NCI-H2029 treated with DMSO at 0.1 percent for 48 hours (cell line): ENCODE measurements at regions not wholly inside any gene's neighbourhood (a gene's known extent, or its start where the extent isn't known, plus 50 kb on each side); places are given as distances from the start of the nearest gene placed in this dataset.

ENCODE experiments used
- DNase-seq: peaks from one replicate; lab custom pipeline; 2025; lab: John Stamatoyannopoulos, UW

- no peak for DNase-seq
Measured at GRCh38 chr3:194804796-194805195, 119.1 kb downstream of the FAM43A start.

- no peak for DNase-seq
Measured at GRCh38 chr3:194805546-194805945, 119.9 kb downstream of the FAM43A start.

DNA sequence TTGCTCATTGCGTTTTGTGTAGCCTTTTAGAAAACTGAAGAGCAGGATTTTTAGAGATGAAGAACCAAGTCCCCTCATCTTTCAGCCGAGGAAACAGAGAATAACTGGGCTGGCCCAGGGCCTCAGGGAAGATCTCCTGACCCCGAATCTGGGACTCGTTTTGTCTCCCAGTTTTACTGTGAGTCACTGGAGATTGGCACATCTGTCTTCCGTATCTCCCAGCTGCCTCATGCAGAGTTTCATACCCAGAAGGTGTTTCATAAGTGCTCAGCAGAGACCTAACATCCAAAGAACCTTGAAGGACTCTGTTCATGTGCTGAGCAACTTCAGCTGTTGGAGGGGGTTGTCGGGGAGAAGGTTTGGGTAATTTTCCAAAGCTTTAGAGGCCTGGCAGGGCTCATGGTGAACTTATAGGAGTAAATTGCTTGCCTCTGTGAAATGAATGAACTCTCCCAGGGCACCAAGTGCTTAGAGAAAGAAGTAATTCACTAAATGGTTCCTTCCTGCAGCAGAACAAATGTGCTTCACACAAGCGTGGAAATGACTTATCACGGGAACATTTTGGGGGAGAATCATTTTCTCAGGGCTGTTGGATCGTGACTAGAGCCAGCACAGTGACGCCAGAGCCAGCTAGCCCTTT is 121.4 kb downstream of the FAM43A start:
- no peak for DNase-seq

DNA sequence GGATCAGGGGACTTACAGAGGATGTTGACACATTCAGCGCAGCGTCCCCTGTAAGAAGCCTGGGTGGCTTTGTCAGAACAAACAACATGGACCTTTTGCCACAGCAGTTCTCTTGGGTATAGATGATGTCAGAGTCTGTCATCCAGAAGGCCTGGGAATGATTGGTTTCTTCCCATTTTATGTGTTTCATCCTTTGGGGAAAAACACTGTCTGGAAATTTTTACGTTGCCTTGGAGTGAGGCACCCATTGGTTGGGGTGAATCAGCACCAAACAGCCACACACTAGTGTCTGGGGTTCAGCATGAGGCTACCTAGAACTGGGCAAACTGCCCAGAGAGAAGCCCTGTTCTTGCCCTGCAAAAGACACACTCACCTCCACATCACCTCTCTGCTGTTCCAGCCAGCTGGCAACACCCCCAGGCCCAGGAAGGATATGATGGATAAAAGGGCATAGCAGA is 123.0 kb downstream of the FAM43A start:
- DNase-seq, result no peak

- DNase-seq, result no peak
Measured at GRCh38 chr3:194809382-194809781, 123.7 kb downstream of the FAM43A start.

GRCh38 chr3:194810076-194810475 is 124.4 kb downstream of the FAM43A start:
- DNase-seq, result no peak

DNA sequence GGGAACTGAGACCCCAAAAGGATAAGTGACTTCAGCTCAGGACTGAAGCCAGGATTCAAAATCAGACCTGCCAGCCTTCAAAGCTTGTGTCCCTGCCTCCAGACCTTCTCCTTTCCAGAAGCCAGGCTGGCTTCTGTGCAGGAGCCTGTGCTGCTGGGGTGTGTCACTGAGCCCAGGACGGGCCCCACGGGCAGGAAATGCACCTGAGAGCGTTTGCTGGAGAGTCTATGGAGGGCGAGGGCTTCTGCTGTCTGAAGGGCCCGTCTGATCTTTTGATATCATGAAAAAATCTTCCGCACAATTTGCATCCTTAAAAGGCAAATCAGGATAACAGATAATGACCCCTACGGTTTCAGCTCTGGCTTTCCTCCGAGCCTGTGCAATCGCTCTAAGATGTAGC is 125.4 kb downstream of the FAM43A start:
- DNase-seq, result no peak

GRCh38 chr3:194812176-194812575 is 126.5 kb downstream of the FAM43A start:
- no peak for DNase-seq

- no peak for DNase-seq
Measured at GRCh38 chr3:194814878-194815357, 129.2 kb downstream of the FAM43A start.

DNA sequence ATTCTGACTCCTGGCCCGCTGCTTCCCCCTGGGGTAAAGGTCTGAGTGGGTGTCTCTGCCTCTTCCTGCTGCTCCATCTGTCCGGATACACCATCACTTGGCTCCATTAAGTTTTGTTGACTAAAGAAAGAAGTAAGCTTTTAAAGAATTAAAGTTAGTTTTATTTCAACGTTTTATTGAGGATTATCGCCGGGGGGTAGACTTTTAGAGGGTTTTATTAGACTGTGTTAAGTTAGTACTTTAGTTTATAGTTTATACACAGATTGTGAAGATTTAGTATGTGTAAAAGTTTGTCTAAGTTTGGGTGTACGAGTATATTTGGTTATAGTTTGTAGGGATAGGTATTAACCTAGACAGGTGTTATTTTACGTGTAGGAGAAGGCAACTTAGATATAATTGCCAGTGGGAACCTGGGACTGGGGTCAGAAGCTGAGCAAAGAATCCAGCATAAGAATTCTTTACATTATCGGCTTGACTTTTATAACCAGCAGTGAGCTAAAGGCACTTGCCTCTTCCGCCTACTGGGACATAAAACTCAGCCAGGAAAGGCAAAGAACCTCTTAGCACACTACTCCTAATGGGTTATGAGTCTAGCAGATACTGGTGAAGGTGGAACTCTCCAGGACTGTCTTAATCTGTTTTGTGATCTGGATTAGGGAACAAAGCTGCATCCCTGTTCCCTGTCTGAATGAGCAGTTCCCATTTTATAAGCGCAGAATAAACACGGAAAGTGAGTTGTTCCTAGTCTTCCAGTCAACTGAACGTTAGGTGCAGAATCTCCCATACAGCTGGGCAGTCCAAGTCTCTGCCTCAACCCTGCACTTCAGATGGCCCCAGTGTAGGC is 131.3 kb downstream of the FAM43A start:
- no peak for DNase-seq

DNA sequence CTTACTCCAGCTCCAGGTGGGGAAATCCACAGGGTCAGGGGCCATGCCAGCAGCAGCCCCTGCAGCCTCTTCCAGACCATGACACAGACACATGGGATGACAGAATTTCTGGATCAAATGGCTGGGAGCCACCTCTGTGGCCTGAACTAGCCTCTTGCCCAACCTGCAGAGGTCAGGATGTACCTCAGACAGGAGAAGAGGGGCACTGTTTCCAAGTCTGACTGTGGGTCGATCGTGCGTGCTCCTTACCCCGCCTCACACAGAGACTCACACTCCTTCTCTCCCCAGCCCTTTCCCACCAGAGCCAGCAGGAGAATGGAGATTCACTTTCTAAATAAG is 131.9 kb downstream of the FAM43A start:
- DNase-seq, result no peak

GRCh38 chr3:194817936-194818335 is 132.3 kb downstream of the FAM43A start:
- no peak for DNase-seq

GRCh38 chr3:194824100-194824499 is 138.4 kb downstream of the FAM43A start:
- DNase-seq, result no peak

DNA sequence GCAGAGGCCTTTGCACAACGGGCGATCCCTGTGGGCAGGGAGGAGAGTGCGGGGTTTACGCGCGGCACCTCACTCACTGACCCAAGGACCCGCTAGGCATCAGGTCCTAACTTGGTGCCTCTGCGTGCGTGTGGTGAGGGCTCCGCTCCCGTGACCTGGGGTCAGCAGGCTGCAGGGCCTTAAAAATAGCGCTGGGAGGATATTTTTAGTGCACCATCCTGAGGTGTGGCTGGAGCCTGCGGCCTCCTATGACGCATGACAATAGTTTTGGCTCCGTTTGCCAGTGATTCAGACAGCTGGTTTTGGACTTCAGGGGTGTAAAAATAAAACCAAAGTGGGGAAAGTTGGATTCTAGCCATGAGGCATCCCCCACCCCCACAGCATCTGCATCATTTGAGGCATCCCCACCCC is 139.0 kb downstream of the FAM43A start:
- no peak for DNase-seq

DNA sequence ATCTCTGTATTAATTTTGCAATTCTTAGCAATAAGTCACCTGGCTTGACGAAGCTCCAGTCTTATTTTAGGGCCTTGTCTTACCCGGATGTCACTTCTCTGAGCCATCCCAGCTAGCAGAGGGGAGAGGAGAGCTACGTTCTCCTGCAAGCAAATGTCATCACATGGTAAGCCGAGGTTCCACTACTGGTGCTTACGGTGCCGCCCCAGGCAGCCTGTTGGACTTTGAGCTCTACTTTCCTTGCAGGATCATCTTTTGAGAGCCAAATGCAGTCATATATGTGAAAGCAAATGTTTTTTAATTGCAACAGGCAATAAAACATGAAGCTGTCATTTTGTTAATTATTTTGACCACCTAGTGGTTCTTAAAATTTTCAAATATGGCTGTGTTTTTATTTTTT is 140.9 kb downstream of the FAM43A start:
- DNase-seq, result no peak

- DNase-seq, result no peak
Measured at GRCh38 chr3:194827486-194827885, 141.8 kb downstream of the FAM43A start.

- DNase-seq, result no peak
Measured at GRCh38 chr3:194828116-194828515, 142.4 kb downstream of the FAM43A start.

- no peak for DNase-seq
Measured at GRCh38 chr3:194828926-194829325, 143.2 kb downstream of the FAM43A start.

- DNase-seq, result no peak
Measured at GRCh38 chr3:194830401-194830800, 144.7 kb downstream of the FAM43A start.

GRCh38 chr3:194830978-194831377 is 145.3 kb downstream of the FAM43A start:
- no peak for DNase-seq

GRCh38 chr3:194832346-194833104 is 146.8 kb downstream of the FAM43A start:
- no peak for DNase-seq

DNA sequence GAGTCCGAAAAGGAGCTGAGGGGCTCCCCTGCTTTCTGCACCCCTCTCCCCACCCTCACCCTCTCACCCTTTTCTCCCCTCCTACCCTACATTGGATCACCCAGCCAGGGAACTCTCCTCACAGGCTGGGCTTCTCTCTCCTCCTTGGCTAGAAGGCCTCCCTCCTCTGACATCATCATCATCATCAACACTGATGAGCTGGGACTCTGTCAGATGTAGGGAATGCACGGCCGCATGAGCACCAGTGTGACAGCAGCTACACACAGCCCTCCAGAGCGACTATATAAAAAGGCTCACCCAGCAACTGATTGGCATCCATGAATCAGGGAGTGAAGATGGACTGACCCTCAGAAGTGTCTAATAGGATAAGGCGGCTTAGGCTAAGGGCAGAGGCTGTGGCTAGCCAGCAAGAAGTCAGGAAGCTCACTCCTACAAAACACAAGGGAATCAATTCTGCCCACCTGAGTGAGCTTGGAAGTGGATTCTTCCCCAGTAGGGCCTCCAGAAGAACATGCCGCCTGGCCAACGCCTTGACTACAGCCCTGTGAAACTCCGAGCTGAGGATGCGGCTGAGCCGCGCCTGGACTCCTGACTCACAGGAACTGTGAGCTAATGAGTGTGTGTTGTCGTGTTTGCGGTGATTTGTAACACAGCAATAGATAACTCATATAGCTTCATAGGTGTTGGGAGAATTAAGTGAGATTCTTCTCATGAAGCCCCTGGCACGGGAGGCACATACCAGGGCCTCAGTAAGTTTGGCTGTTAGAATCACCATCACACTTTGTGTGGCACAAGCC is 147.6 kb downstream of the FAM43A start:
- DNase-seq, result no peak
